Neutrophil (primary cell): ENCODE measurements at regions not wholly inside any gene's neighbourhood (a gene's known extent, or its start where the extent isn't known, plus 50 kb on each side); places are given as distances from the start of the nearest gene placed in this dataset.

Source experiments
- H3K27ac ChIP-seq: fragments of 200-600 bp; sonication (generic); 2 replicates; pipeline ENCODE4 v1.5.1; 2016; ENCODE audit warnings: mild to moderate bottlenecking, moderate library complexity
- H3K27me3 ChIP-seq: fragments of 200-600 bp; sonication (generic); 2 replicates; pipeline ENCODE4 v1.6.0; 2016; ENCODE audit warnings: mild to moderate bottlenecking
- H3K36me3 ChIP-seq: fragments of 200-600 bp; sonication (generic); 2 replicates; pipeline ENCODE4 v1.5.1; 2017
- H3K4me1 ChIP-seq, 2 experiments: fragments of 200-600 bp in 1 of 2; sonication (generic) in 1 of 2; 1 replicate in 1 of 2; 2 replicates in 1 of 2; pipeline versions ENCODE4 v1.5.1 to v1.6.1; 2013 to 2016; ENCODE audit warnings: low read depth in 1 of 2, low read length in 1 of 2, mild to moderate bottlenecking in 1 of 2, moderate library complexity in 1 of 2; ENCODE audit not compliant: control insufficient read depth in 1 of 2, insufficient read depth in 1 of 2
- H3K4me3 ChIP-seq, 2 experiments: fragments of 200-600 bp in 1 of 2; sonication (generic) in 1 of 2; 1 replicate in 1 of 2; 2 replicates in 1 of 2; pipeline ENCODE4 v1.5.1; 2013 to 2016; ENCODE audit warnings: low read depth in 1 of 2, low read length in 1 of 2, mild to moderate bottlenecking in 1 of 2, moderate library complexity in 1 of 2
- H3K9me3 ChIP-seq: fragments of 200-600 bp; sonication (generic); 2 replicates; pipeline ENCODE4 v1.5.1; 2016
- TF ChIP-seq, protein P1 (sequence below): fragments of 200-600 bp; sonication (generic); IDR thresholded peaks from 2 replicates; pipeline ENCODE4 v1.5.1; 2016; ENCODE audit warnings: antibody characterized with exemption

- no peaks in the 10 kb centered on the region for H3K27me3 ChIP-seq
- TF ChIP-seq, protein P1, sequence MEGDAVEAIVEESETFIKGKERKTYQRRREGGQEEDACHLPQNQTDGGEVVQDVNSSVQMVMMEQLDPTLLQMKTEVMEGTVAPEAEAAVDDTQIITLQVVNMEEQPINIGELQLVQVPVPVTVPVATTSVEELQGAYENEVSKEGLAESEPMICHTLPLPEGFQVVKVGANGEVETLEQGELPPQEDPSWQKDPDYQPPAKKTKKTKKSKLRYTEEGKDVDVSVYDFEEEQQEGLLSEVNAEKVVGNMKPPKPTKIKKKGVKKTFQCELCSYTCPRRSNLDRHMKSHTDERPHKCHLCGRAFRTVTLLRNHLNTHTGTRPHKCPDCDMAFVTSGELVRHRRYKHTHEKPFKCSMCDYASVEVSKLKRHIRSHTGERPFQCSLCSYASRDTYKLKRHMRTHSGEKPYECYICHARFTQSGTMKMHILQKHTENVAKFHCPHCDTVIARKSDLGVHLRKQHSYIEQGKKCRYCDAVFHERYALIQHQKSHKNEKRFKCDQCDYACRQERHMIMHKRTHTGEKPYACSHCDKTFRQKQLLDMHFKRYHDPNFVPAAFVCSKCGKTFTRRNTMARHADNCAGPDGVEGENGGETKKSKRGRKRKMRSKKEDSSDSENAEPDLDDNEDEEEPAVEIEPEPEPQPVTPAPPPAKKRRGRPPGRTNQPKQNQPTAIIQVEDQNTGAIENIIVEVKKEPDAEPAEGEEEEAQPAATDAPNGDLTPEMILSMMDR, result no peak
- H3K36me3 ChIP-seq, result no peaks in the 10 kb centered on the region
- no peak overlapping the region for H3K27ac ChIP-seq
- no peaks in the 10 kb centered on the region for H3K4me1 ChIP-seq
- H3K9me3 ChIP-seq, result no peaks in the 10 kb centered on the region
- no peak overlapping the region for H3K4me3 ChIP-seq
Observed at GRCh38 chr5:57721226-57721625, 238.6 kb upstream of the ACTBL2 start.

DNA sequence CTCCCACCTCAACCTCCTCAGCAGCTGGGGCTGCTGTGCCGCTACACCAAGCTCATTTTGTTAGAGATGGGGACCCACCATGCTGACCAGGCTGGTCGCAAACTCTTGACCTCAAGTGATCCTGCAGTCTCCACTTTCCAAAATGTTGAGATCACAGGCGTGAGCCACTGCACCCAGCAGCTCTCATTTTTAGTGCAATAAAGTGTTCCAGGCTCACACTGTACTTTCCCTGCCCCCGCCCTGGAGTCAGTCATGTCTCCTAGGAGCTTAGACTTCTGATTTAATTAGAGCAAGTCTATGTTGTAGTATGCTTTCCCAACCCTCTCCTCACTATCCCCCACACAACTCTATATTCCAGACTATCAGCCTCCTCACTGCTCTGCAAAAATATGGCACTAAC is 238.0 kb upstream of the ACTBL2 start:
- Histone ChIP-seq H3K27ac (no peak overlapping the region), H3K9me3 (no peaks in the 10 kb centered on the region), H3K27me3 (no peaks in the 10 kb centered on the region), H3K4me1 (no peaks in the 10 kb centered on the region), H3K4me3 (no peak overlapping the region), H3K36me3 (no peaks in the 10 kb centered on the region)
- TF ChIP-seq, protein P1, result no peak

- Histone ChIP-seq H3K9me3 (no peaks in the 10 kb centered on the region), H3K27ac (no peak overlapping the region)
- TF ChIP-seq, protein P1, result no peak
Observed at GRCh38 chr5:57719216-57719615, 236.6 kb upstream of the ACTBL2 start.

DNA sequence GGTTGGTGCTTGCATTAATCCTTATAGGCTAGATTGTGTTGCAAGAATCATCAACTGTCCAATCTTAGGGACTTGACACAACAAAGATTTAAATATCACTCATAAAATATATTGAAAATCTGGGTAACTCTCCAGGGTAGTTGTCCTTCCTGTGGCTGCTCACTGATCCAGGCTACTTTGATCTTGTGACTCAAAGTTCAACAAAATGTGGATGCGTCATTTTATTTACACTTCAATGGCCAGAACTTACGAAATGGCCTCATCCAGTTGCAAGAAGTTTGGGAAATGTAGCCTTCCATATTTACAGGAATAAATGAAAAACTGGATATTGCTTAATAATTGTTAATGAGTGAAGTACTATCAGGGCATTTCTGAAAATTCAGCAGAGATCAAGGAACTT is 235.5 kb upstream of the ACTBL2 start:
- Histone ChIP-seq H3K27ac (no peak overlapping the region), H3K36me3 (no peaks in the 10 kb centered on the region), H3K4me1 (no peaks in the 10 kb centered on the region), H3K27me3 (no peaks in the 10 kb centered on the region), H3K9me3 (no peaks in the 10 kb centered on the region), H3K4me3 (no peak overlapping the region)
- TF ChIP-seq, protein P1, result no peak

More at GRCh38 chr5:57719216-57719615, 236.6 kb upstream of the ACTBL2 start:
- Histone ChIP-seq H3K4me3 (no peak overlapping the region), H3K36me3 (no peaks in the 10 kb centered on the region), H3K4me1 (no peaks in the 10 kb centered on the region), H3K27me3 (no peaks in the 10 kb centered on the region)

GRCh38 chr5:57717555-57717954 is 234.9 kb upstream of the ACTBL2 start:
- H3K4me3 ChIP-seq, result no peak overlapping the region
- H3K9me3 ChIP-seq, result no peaks in the 10 kb centered on the region
- TF ChIP-seq, protein P1, result no peak
- H3K27ac ChIP-seq, result no peak overlapping the region
- no peaks in the 10 kb centered on the region for H3K27me3 ChIP-seq
- H3K4me1 ChIP-seq, result no peaks in the 10 kb centered on the region
- no peaks in the 10 kb centered on the region for H3K36me3 ChIP-seq

- Histone ChIP-seq H3K4me1 (no peaks in the 10 kb centered on the region), H3K36me3 (no peaks in the 10 kb centered on the region)
- TF ChIP-seq, protein P1, result no peak
Observed at GRCh38 chr5:57716661-57717060, 234.1 kb upstream of the ACTBL2 start.

More at GRCh38 chr5:57716661-57717060, 234.1 kb upstream of the ACTBL2 start:
- H3K4me3 ChIP-seq, result no peak overlapping the region
- H3K27me3 ChIP-seq, result no peaks in the 10 kb centered on the region
- H3K27ac ChIP-seq, result no peak overlapping the region
- H3K9me3 ChIP-seq, result no peaks in the 10 kb centered on the region
